Upper lobe of left lung (tissue), 6 donors: ENCODE measurements at regions not wholly inside any gene's neighbourhood (a gene's known extent, or its start where the extent isn't known, plus 50 kb on each side); places are given as distances from the start of the nearest gene placed in this dataset.

Source experiments
- ATAC-seq, 2 donors: fragments of 200-7000 bp; cut with Tn5 transposase; one replicate each; pipeline ENCODE4 v1.9.1; 2022; ENCODE audit warnings: mild to moderate bottlenecking in 2 of 2, moderate library complexity in 2 of 2; ENCODE audit not compliant: low FRiP score in 2 of 2
- DNase-seq, 2 donors: peaks; one replicate each; pipeline ENCODE4 v3.0.0-alpha.2; 2019 to 2020
- H3K27ac ChIP-seq, 4 donors: fragments of 200-600 bp; sonication (generic); one replicate each; pipeline ENCODE4 v1.5.1; 2016 to 2019
- H3K27me3 ChIP-seq, 4 donors: fragments of 200-600 bp; sonication (generic); one replicate each; pipeline ENCODE4 v1.5.1; 2017 to 2019
- H3K36me3 ChIP-seq, 4 donors: fragments of 200-600 bp; sonication (generic); one replicate each; pipeline ENCODE4 v1.5.1; 2016 to 2019
- H3K4me1 ChIP-seq, 4 donors: fragments of 200-600 bp; sonication (generic); one replicate each; pipeline ENCODE4 v1.5.1; 2018 to 2019
- H3K4me3 ChIP-seq, 4 donors: fragments of 200-600 bp; sonication (generic); one replicate each; pipeline ENCODE4 v1.5.1; 2017 to 2019; ENCODE audit warnings: mild to moderate bottlenecking in 2 of 4, moderate library complexity in 1 of 4
- H3K9me3 ChIP-seq, 4 donors: fragments of 200-600 bp; sonication (generic); one replicate each; pipeline ENCODE4 v1.5.1; 2018 to 2019
- EP300 ChIP-seq, 4 donors: sonication (generic); formaldehyde crosslinking; IDR thresholded peaks; one replicate each; pipeline ENCODE4 v1.5.1; 2017; ENCODE audit warnings: antibody characterized with exemption in 4 of 4, control low read depth in 2 of 4
- POLR2A ChIP-seq, 4 donors: fragments of 450-650 bp; IDR thresholded peaks; one replicate each; pipeline ENCODE4 v1.5.1; 2016 to 2017; ENCODE audit warnings: antibody characterized with exemption in 4 of 4, mild to moderate bottlenecking in 2 of 4
- POLR2AphosphoS5 ChIP-seq, 2 donors: sonication (generic); formaldehyde crosslinking; IDR thresholded peaks; one replicate each; pipeline ENCODE4 v1.5.1; 2017; ENCODE audit warnings: antibody characterized with exemption in 2 of 2
- WGBS, 2 donors: methylation state at CpG; one replicate each; pipeline ENCODE4 v1.1.5; 2017 to 2018; 5-methylcytosine and 5-hydroxymethylcytosine counted together
- TF ChIP-seq, protein P1 (sequence below), 6 experiments: fragments of 450-650 bp in 4 of 6; fragments of 200-600 bp in 2 of 6; sonication (generic) in 2 of 6; IDR thresholded peaks; one replicate each; pipeline ENCODE4 v1.5.1; 2016 to 2019; ENCODE audit warnings: antibody characterized with exemption in 6 of 6
- donor health status: DM: no; HTN: no; CAD: no; lungs with moderate emphysema.
- donor health status: DM: no; HTN: yes; CAD: no; lungs with severe emphysema.

DNA sequence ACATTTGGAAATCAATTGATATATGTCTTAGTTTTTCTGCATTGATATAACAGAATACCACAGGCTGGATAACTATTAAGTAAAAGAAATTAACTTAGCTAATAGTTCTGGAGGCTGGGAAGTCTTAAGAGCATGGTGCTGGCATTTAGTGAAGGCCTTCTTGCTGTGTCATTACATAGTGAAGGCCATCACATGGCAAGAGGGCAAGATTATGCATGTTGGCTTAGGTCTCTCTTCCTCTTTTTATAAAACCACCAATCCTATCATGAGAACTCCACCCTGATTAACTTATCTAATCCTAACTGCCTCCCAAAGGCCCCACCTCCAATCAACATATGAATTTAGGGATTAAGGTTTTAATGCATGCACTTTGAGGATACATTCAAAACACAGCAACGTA is 225.5 kb upstream of the VRK2 start:
- ATAC-seq (no peak), DNase-seq (no peak)
- 70 to 84% methylated on average over 1 of the region's 1 CpG for WGBS, 2 donors
- H3K27ac ChIP-seq, result no peak overlapping the region
- H3K36me3 ChIP-seq, result no peaks in the 10 kb centered on the region
- TF ChIP-seq POLR2A (IDR thresholded peaks at IDR 0.05), result no peak
- TF ChIP-seq EP300 (IDR thresholded peaks at IDR 0.05), result no peak
- no peak overlapping the region for H3K4me3 ChIP-seq
- H3K27me3 ChIP-seq, result no peaks in the 10 kb centered on the region
- H3K9me3 ChIP-seq, result no peaks in the 10 kb centered on the region
- no peaks in the 10 kb centered on the region for H3K4me1 ChIP-seq

DNA sequence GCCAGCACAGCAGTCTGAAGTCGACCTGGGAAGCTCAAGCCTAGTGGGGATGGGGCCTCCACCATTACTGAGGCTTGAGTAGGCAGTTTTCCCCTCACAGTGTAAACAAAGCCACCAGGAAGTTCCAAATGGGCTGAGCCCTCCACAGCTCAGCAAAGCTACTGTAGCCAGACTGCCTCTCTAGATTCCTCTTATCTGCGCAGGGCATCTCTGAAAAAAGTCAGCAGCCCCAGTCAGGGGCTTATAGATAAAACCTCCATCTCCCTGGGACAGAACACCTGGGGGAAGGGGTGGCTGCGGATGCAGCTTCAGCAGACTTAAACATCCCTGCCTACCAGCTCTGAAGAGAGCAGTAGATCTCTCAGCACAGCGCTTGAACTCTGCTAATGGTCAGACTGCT is 218.4 kb upstream of the VRK2 start:
- Histone ChIP-seq H3K4me1 (no peaks in the 10 kb centered on the region), H3K36me3 (no peaks in the 10 kb centered on the region), H3K4me3 (no peak overlapping the region), H3K27me3 (no peaks in the 10 kb centered on the region), H3K9me3 (no peaks in the 10 kb centered on the region), H3K27ac (no peak overlapping the region)
- ATAC-seq, result no peak
- 61 to 93% methylated on average over 2 to 4 of the region's 4 CpGs for WGBS, 2 donors
- TF ChIP-seq, protein P1, sequence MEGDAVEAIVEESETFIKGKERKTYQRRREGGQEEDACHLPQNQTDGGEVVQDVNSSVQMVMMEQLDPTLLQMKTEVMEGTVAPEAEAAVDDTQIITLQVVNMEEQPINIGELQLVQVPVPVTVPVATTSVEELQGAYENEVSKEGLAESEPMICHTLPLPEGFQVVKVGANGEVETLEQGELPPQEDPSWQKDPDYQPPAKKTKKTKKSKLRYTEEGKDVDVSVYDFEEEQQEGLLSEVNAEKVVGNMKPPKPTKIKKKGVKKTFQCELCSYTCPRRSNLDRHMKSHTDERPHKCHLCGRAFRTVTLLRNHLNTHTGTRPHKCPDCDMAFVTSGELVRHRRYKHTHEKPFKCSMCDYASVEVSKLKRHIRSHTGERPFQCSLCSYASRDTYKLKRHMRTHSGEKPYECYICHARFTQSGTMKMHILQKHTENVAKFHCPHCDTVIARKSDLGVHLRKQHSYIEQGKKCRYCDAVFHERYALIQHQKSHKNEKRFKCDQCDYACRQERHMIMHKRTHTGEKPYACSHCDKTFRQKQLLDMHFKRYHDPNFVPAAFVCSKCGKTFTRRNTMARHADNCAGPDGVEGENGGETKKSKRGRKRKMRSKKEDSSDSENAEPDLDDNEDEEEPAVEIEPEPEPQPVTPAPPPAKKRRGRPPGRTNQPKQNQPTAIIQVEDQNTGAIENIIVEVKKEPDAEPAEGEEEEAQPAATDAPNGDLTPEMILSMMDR (IDR thresholded peaks at IDR 0.05), result no peak
- DNase-seq, result no peak

DNA sequence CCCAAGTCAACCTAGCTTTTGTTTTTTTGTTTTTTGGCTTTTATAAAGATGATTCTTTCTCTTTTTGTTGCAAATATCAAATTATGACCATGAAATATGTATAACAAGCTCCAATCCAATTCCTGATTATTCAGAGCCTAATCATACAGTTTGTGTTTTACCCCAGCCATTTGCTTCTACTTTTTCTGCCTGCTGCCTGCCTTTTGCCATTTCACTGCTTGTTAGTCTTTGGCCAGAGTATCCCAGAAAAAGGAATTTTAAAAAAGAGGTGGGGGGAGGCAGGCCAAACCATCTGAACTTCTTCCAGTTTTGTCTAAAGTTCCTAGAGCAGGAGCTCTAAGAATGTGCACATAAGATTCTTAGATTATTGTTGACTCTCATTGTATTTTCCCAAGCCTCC is 211.9 kb upstream of the VRK2 start:
- DNase-seq (no peak), ATAC-seq (no peak)
- Histone ChIP-seq H3K4me1 (no peaks in the 10 kb centered on the region), H3K27me3 (no peaks in the 10 kb centered on the region), H3K27ac (no peak overlapping the region), H3K9me3 (no peaks in the 10 kb centered on the region), H3K36me3 (no peaks in the 10 kb centered on the region), H3K4me3 (no peak overlapping the region)
- no peak for TF ChIP-seq EP300 (IDR thresholded peaks at IDR 0.05)
- TF ChIP-seq, protein P1 (IDR thresholded peaks at IDR 0.05), result no peak
- no peak for TF ChIP-seq POLR2A (IDR thresholded peaks at IDR 0.05)
- TF ChIP-seq POLR2AphosphoS5 (IDR thresholded peaks at IDR 0.05), result no peak

DNA sequence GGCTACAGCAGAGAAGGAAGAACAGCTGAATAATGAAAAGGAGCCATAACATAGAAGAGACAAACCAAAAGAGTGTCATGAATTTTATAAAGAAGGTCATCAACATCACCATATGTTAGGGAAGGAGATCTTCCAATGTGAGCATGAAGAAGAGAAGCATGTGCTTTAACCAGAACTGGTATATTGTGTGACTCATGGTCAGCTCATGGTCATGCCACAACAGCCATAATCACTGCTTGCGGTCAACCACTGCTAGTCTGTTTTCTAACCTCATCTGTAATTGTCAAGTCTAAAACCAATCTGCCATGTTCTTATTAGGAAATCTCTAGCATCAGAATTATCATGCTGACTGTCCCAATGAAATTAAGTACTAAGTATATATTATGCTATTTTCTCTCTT is 204.1 kb upstream of the VRK2 start:
- Histone ChIP-seq H3K27ac (no peak overlapping the region), H3K27me3 (no peaks in the 10 kb centered on the region), H3K4me1 (no peaks in the 10 kb centered on the region), H3K4me3 (no peak overlapping the region), H3K36me3 (no peaks in the 10 kb centered on the region), H3K9me3 (no peaks in the 10 kb centered on the region)
- DNase-seq, result no peak
- WGBS, 2 donors, result 84 to 94% methylated on average over 1 of the region's 1 CpG
- no peak for ATAC-seq
- TF ChIP-seq, protein P1 (IDR thresholded peaks at IDR 0.05), result no peak
- TF ChIP-seq POLR2A (IDR thresholded peaks at IDR 0.05) (no peak), EP300 (IDR thresholded peaks at IDR 0.05) (no peak), POLR2AphosphoS5 (IDR thresholded peaks at IDR 0.05) (no peak)

DNA sequence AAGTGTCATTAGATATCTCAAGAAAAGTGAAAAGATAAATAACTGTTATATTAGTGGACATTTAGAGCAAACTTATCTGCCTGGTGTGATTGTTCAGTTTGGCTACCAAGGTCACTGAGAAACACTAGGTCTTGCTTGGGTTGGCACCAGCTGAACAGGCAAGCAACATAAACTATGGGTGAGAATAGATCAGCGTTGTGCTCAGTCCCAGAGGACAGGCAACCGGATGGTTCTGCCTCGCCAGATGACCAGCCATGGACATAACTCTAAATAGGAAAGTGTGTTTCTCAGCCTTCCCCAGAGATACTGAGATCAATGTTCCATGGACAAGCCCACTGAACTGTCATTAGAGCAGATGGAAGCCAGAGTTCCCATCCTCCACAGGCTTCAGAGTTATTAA is 203.4 kb upstream of the VRK2 start:
- 92 to 96% methylated on average over 3 of the region's 3 CpGs for WGBS, 2 donors
- TF ChIP-seq POLR2AphosphoS5 (IDR thresholded peaks at IDR 0.05), result no peak
- no peak for TF ChIP-seq EP300 (IDR thresholded peaks at IDR 0.05)
- TF ChIP-seq, protein P1 (IDR thresholded peaks at IDR 0.05), result no peak
- no peak for TF ChIP-seq POLR2A (IDR thresholded peaks at IDR 0.05)
- no peak for ATAC-seq
- Histone ChIP-seq H3K27ac (no peak overlapping the region), H3K4me3 (no peak overlapping the region), H3K36me3 (no peaks in the 10 kb centered on the region), H3K27me3 (no peaks in the 10 kb centered on the region), H3K4me1 (no peaks in the 10 kb centered on the region), H3K9me3 (no peaks in the 10 kb centered on the region)
- no peak for DNase-seq
